ENCODE measurements at regions not wholly inside any gene's neighbourhood (a gene's known extent, or its start where the extent isn't known, plus 50 kb on each side); places are given as distances from the start of the nearest gene placed in this dataset.

GRCh38 chr3:22506871-22507270 is 696.3 kb upstream of the UBE2E2 start:
- ChIA-PET POLR2A (ENCODE audit: unreplicated experiment) (no interaction called here), CTCF (no interaction called here)
- no TSS peak for BruUV-seq (replicated peaks)
- H3K36me3 ChIP-seq (ENCODE audit: low read depth, low read length), result no peaks in the 10 kb centered on the region
- ATAC-seq (peak; percentile 64), DNase-seq (peak; percentile 22)
- H4K20me1 ChIP-seq (ENCODE audit: low read length), result no peaks in the 10 kb centered on the region
- H2AFZ ChIP-seq (ENCODE audit: low read length), result no peak overlapping the region
- H3K9me2 ChIP-seq (replicated peaks; ENCODE audit: low read length), result no peaks in the 10 kb centered on the region
- H3K27me3 ChIP-seq (ENCODE audit: low read length), result no peaks in the 10 kb centered on the region
- H3K9ac ChIP-seq (ENCODE audit: low read length), result no peak overlapping the region
- H3F3A ChIP-seq (ENCODE audit: low read length, unreplicated experiment), result no peaks in the 10 kb centered on the region
- no peak overlapping the region for H3K4me2 ChIP-seq (ENCODE audit: low read length)
- H3K4me3 ChIP-seq (ENCODE audit: low read length), result no peak overlapping the region
- no peak for TF ChIP-seq EZH2 (IDR thresholded peaks at IDR 0.05; ENCODE audit: low read length, unreplicated experiment)
- TF ChIP-seq, protein P1, sequence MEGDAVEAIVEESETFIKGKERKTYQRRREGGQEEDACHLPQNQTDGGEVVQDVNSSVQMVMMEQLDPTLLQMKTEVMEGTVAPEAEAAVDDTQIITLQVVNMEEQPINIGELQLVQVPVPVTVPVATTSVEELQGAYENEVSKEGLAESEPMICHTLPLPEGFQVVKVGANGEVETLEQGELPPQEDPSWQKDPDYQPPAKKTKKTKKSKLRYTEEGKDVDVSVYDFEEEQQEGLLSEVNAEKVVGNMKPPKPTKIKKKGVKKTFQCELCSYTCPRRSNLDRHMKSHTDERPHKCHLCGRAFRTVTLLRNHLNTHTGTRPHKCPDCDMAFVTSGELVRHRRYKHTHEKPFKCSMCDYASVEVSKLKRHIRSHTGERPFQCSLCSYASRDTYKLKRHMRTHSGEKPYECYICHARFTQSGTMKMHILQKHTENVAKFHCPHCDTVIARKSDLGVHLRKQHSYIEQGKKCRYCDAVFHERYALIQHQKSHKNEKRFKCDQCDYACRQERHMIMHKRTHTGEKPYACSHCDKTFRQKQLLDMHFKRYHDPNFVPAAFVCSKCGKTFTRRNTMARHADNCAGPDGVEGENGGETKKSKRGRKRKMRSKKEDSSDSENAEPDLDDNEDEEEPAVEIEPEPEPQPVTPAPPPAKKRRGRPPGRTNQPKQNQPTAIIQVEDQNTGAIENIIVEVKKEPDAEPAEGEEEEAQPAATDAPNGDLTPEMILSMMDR (conservative IDR thresholded peaks at IDR 0.05; ENCODE audit: low read depth, low read length), result no peak
- TF ChIP-seq EZH2phosphoT487 (IDR thresholded peaks at IDR 0.05; ENCODE audit: borderline replicate concordance, low read length), result no peak
- no peak overlapping the region for H3K27ac ChIP-seq (ENCODE audit: low read length)
- H3K4me1 ChIP-seq (ENCODE audit: insufficient read depth, low read length), result no peaks in the 10 kb centered on the region
- no peaks in the 10 kb centered on the region for H3K9me3 ChIP-seq (ENCODE audit: low read length)
- intact Hi-C loops (cut with micrococcal nuclease), result no loop called here
- H3K79me2 ChIP-seq (ENCODE audit: low read length), result no peaks in the 10 kb centered on the region

DNA sequence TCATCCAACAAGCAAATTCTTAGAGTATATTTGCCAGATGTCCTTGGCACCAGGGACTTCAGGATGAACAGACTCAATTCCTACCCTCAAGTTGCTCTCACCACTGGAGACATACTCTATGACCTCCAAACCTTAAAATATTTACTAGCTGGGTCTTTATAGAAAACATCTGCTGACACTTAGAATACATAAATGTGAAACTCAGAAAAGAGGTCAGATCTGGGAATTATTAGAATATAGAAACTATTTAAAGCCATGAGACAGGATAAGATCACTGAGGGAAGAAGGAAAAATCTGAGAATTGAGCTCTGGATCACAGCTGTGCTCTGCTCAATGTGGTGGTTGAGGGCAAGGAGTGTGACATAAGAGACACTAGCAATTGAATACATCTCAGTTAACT is 695.4 kb upstream of the UBE2E2 start:
- Histone ChIP-seq H3K36me3 (ENCODE audit: low read depth, low read length) (no peaks in the 10 kb centered on the region), H3K27me3 (ENCODE audit: low read length) (no peaks in the 10 kb centered on the region), H3K4me2 (ENCODE audit: low read length) (no peak overlapping the region), H2AFZ (ENCODE audit: low read length) (no peak overlapping the region), H3K4me3 (ENCODE audit: low read length) (no peak overlapping the region), H3K9ac (ENCODE audit: low read length) (no peak overlapping the region), H3F3A (ENCODE audit: low read length, unreplicated experiment) (no peaks in the 10 kb centered on the region), H3K9me2 (replicated peaks; ENCODE audit: low read length) (0 out of 2 replicates have a peak, but pooled peaks cover under 1% of the 10 kb centered on the region), H4K20me1 (ENCODE audit: low read length) (no peaks in the 10 kb centered on the region), H3K27ac (ENCODE audit: low read length) (no peak overlapping the region), H3K79me2 (ENCODE audit: low read length) (no peaks in the 10 kb centered on the region), H3K4me1 (ENCODE audit: insufficient read depth, low read length) (no peaks in the 10 kb centered on the region), H3K9me3 (ENCODE audit: low read length) (no peaks in the 10 kb centered on the region)
- CTCF ChIA-PET, result interaction anchor here (0.5 kb wide), 1 partner anchor 453 kb away, joined by 3 read pairs; no protein-coding TSS in a partner anchor
- BruUV-seq (replicated peaks), result no TSS peak
- POLR2A ChIA-PET (ENCODE audit: unreplicated experiment), result no interaction called here
- intact Hi-C loops (cut with micrococcal nuclease), result no loop called here
- ATAC-seq (no peak), DNase-seq (no peak)
- TF ChIP-seq, protein P1 (conservative IDR thresholded peaks at IDR 0.05; ENCODE audit: low read depth, low read length), result no peak
- TF ChIP-seq EZH2 (IDR thresholded peaks at IDR 0.05; ENCODE audit: low read length, unreplicated experiment) (no peak), EZH2phosphoT487 (IDR thresholded peaks at IDR 0.05; ENCODE audit: borderline replicate concordance, low read length) (no peak)

- Histone ChIP-seq H3K4me2 (ENCODE audit: low read length) (no peak overlapping the region), H2AFZ (ENCODE audit: low read length) (no peak overlapping the region), H3K79me2 (ENCODE audit: low read length) (no peaks in the 10 kb centered on the region), H3K36me3 (ENCODE audit: low read depth, low read length) (no peaks in the 10 kb centered on the region), H3K27me3 (ENCODE audit: low read length) (no peaks in the 10 kb centered on the region), H4K20me1 (ENCODE audit: low read length) (no peaks in the 10 kb centered on the region), H3K4me1 (ENCODE audit: insufficient read depth, low read length) (no peaks in the 10 kb centered on the region), H3K9me3 (ENCODE audit: low read length) (no peaks in the 10 kb centered on the region), H3K4me3 (ENCODE audit: low read length) (no peak overlapping the region), H3F3A (ENCODE audit: low read length, unreplicated experiment) (no peaks in the 10 kb centered on the region), H3K9ac (ENCODE audit: low read length) (no peak overlapping the region), H3K9me2 (replicated peaks; ENCODE audit: low read length) (no peaks in the 10 kb centered on the region), H3K27ac (ENCODE audit: low read length) (no peak overlapping the region)
- POLR2A ChIA-PET (ENCODE audit: unreplicated experiment), result no interaction called here
- no peak for DNase-seq
- TF ChIP-seq EZH2phosphoT487 (IDR thresholded peaks at IDR 0.05; ENCODE audit: borderline replicate concordance, low read length), result no peak
- TF ChIP-seq, protein P1 (conservative IDR thresholded peaks at IDR 0.05; ENCODE audit: low read depth, low read length), result no peak
- TF ChIP-seq EZH2 (IDR thresholded peaks at IDR 0.05; ENCODE audit: low read length, unreplicated experiment), result no peak
- no peak for ATAC-seq
- intact Hi-C loops (cut with micrococcal nuclease), result no loop called here
- BruUV-seq (replicated peaks), result no TSS peak
- CTCF ChIA-PET, result no interaction called here
Measured at GRCh38 chr3:22523925-22524324, 679.2 kb upstream of the UBE2E2 start.
